ENCODE measurements at regions not wholly inside any gene's neighbourhood (a gene's known extent, or its start where the extent isn't known, plus 50 kb on each side); places are given as distances from the start of the nearest gene placed in this dataset.

- no peak for DNase-seq (ENCODE audit: low read depth)
- H3K4me3 ChIP-seq (ENCODE audit: control insufficient read depth, low read depth, low read length) = no peak overlapping the region
- no peak for TF ChIP-seq CTCF (IDR thresholded peaks at IDR 0.05; ENCODE audit: control insufficient read depth, insufficient read depth, low read depth, low read length, missing control alignments)
Observed at GRCh38 chr7:128171-129080, 63.9 kb upstream of the FAM20C start.

GRCh38 chr7:129366-130221, 62.8 kb upstream of the FAM20C start:
- H3K4me3 ChIP-seq (ENCODE audit: control insufficient read depth, low read depth, low read length) = no peak overlapping the region; the same call in 1 of the 2 replicates
- no peak for TF ChIP-seq CTCF (IDR thresholded peaks at IDR 0.05; ENCODE audit: control insufficient read depth, insufficient read depth, low read depth, low read length, missing control alignments)
- peak; percentile 17 for DNase-seq (ENCODE audit: low read depth)

GRCh38 chr7:130222-130572, 62.2 kb upstream of the FAM20C start:
- no peak overlapping the region; the same call in 1 of the 2 replicates for H3K4me3 ChIP-seq (ENCODE audit: control insufficient read depth, low read depth, low read length)
- no peak for DNase-seq (ENCODE audit: low read depth)
- no peak for TF ChIP-seq CTCF (IDR thresholded peaks at IDR 0.05; ENCODE audit: control insufficient read depth, insufficient read depth, low read depth, low read length, missing control alignments)

GRCh38 chr7:130875-131780, 61.2 kb upstream of the FAM20C start:
- H3K4me3 ChIP-seq (ENCODE audit: control insufficient read depth, low read depth, low read length) = no peak overlapping the region
- TF ChIP-seq CTCF (IDR thresholded peaks at IDR 0.05; ENCODE audit: control insufficient read depth, insufficient read depth, low read depth, low read length, missing control alignments) = no peak
- no peak for DNase-seq (ENCODE audit: low read depth)

- DNase-seq (ENCODE audit: low read depth) = no peak
- H3K4me3 ChIP-seq (ENCODE audit: control insufficient read depth, low read depth, low read length) = no peak overlapping the region
- no peak for TF ChIP-seq CTCF (IDR thresholded peaks at IDR 0.05; ENCODE audit: control insufficient read depth, insufficient read depth, low read depth, low read length, missing control alignments)
Observed at GRCh38 chr7:131781-132482, 60.4 kb upstream of the FAM20C start.

Data from AG09309 (cell line).